Small intestine (tissue), 7 donors: ENCODE measurements at regions not wholly inside any gene's neighbourhood (a gene's known extent, or its start where the extent isn't known, plus 50 kb on each side); places are given as distances from the start of the nearest gene placed in this dataset.

Source experiments
- DNase-seq, 2 donors: peaks; one replicate each; pipeline versions ENCODE4 v3.0.0 to v3.0.0-alpha.2; 2013
- FAIRE-seq: peaks from 2 replicates; lab custom pipeline; 2012; peaks lifted over from hg19 to GRCh38; lab: Jason Lieb, UNC
- H3K27ac ChIP-seq, 3 donors: one replicate each; pipeline ENCODE4 v1.5.1; 2013; ENCODE audit warnings: low read length in 2 of 3, mild to moderate bottlenecking in 2 of 3, control low read depth in 1 of 3, inconsistent platforms in 1 of 3, low read depth in 1 of 3, moderate library complexity in 1 of 3
- H3K27me3 ChIP-seq, 3 donors: one replicate each; pipeline ENCODE4 v1.6.1; 2013; ENCODE audit warnings: low read length in 3 of 3, inconsistent platforms in 1 of 3; ENCODE audit not compliant: control insufficient read depth in 3 of 3, insufficient read depth in 3 of 3
- H3K36me3 ChIP-seq, 3 donors: one replicate each; pipeline ENCODE4 v1.6.1; 2013; ENCODE audit warnings: low read length in 3 of 3, inconsistent platforms in 1 of 3, low read depth in 1 of 3, mild to moderate bottlenecking in 1 of 3, moderate library complexity in 1 of 3; ENCODE audit not compliant: control insufficient read depth in 3 of 3, insufficient read depth in 2 of 3
- H3K4me1 ChIP-seq, 3 donors: one replicate each; pipeline ENCODE4 v1.6.1; 2013; ENCODE audit warnings: low read length in 2 of 3, inconsistent platforms in 1 of 3, low read depth in 1 of 3, mild to moderate bottlenecking in 1 of 3, moderate library complexity in 1 of 3; ENCODE audit not compliant: control insufficient read depth in 3 of 3, insufficient read depth in 2 of 3
- H3K4me3 ChIP-seq, 3 donors: one replicate each; pipeline ENCODE4 v1.5.1; 2013; ENCODE audit warnings: low read length in 3 of 3, control low read depth in 1 of 3, inconsistent platforms in 1 of 3, low read depth in 1 of 3, mild to moderate bottlenecking in 1 of 3, moderate library complexity in 1 of 3
- H3K9me3 ChIP-seq, 2 donors: one replicate each; pipeline ENCODE4 v1.6.1; 2013; ENCODE audit warnings: low read depth in 1 of 2, low read length in 1 of 2; ENCODE audit not compliant: control insufficient read depth in 2 of 2, insufficient read depth in 1 of 2
- WGBS, 3 donors: extraction: QIAGEN DNeasy Blood & Tissue Kit; methylation state at CpG; one replicate each; pipeline ENCODE4 v1.1.7; 2013; 5-methylcytosine and 5-hydroxymethylcytosine counted together
- donor health status: healthy with polysubstance abuse.
- donor health status: control.
- donor health status: control.
- donor health status: Bipolar disorder and iron deficiency.
- donor health status: healthy.

GRCh38 chr3:76039431-76039830 is 254.1 kb upstream of the ZNF717 start:
- Histone ChIP-seq H3K4me1 (no peaks in the 10 kb centered on the region), H3K4me3 (no peak overlapping the region), H3K27me3 (peaks cover 0 to 4% (median 0%) of the 10 kb centered on the region in 3 donors), H3K27ac (no peak overlapping the region), H3K36me3 (no peaks in the 10 kb centered on the region), H3K9me3 (no peaks in the 10 kb centered on the region)
- DNase-seq (no peak), FAIRE-seq (no peak)

GRCh38 chr3:76040946-76041345 is 255.6 kb upstream of the ZNF717 start:
- Histone ChIP-seq H3K9me3 (no peaks in the 10 kb centered on the region), H3K27me3 (peaks cover 0 to 4% (median 0%) of the 10 kb centered on the region in 3 donors), H3K36me3 (no peaks in the 10 kb centered on the region), H3K4me3 (no peak overlapping the region), H3K27ac (no peak overlapping the region), H3K4me1 (peaks cover 0 to 2% (median 0%) of the 10 kb centered on the region in 3 donors)
- WGBS, 3 donors: 76 to 92% (median 85%) methylated on average over 1 of the region's 1 CpG
- FAIRE-seq: no peak
- no peak for DNase-seq

GRCh38 chr3:76043746-76044145 is 258.4 kb upstream of the ZNF717 start:
- 56 to 81% (median 59%) methylated on average over 2 of the region's 2 CpGs for WGBS, 3 donors
- no peak overlapping the region for H3K4me3 ChIP-seq
- H3K4me1 ChIP-seq: peaks cover 0 to 2% (median 0%) of the 10 kb centered on the region in 3 donors
- no peaks in the 10 kb centered on the region for H3K9me3 ChIP-seq
- no peaks in the 10 kb centered on the region for H3K36me3 ChIP-seq
- DNase-seq: no peak
- H3K27me3 ChIP-seq: no peaks in the 10 kb centered on the region
- no peak for FAIRE-seq
- H3K27ac ChIP-seq: no peak overlapping the region

GRCh38 chr3:76044601-76045600 is 259.6 kb upstream of the ZNF717 start:
- Histone ChIP-seq H3K27me3 (no peaks in the 10 kb centered on the region), H3K27ac (no peak overlapping the region), H3K9me3 (no peaks in the 10 kb centered on the region), H3K36me3 (no peaks in the 10 kb centered on the region), H3K4me1 (peaks cover 0 to 2% (median 0%) of the 10 kb centered on the region in 3 donors), H3K4me3 (no peak overlapping the region)
- 45 to 47% (median 45%) methylated on average over 3 of the region's 3 CpGs for WGBS, 3 donors
- FAIRE-seq: no peak
- peak; percentile 32 to 52 for DNase-seq

- H3K27me3 ChIP-seq: no peaks in the 10 kb centered on the region
- no peaks in the 10 kb centered on the region for H3K9me3 ChIP-seq
- WGBS, 3 donors: 80 to 86% (median 84%) methylated on average over 5 of the region's 5 CpGs
- H3K4me1 ChIP-seq: peaks cover 0 to 2% (median 0%) of the 10 kb centered on the region in 3 donors
- H3K27ac ChIP-seq: no peak overlapping the region
- H3K4me3 ChIP-seq: no peak overlapping the region
- no peak for FAIRE-seq
- no peaks in the 10 kb centered on the region for H3K36me3 ChIP-seq
- DNase-seq: no peak
Measured at GRCh38 chr3:76047368-76047767, 262.0 kb upstream of the ZNF717 start.

- H3K27me3 ChIP-seq: no peaks in the 10 kb centered on the region
- FAIRE-seq: no peak
- WGBS, 3 donors: 84 to 88% (median 85%) methylated on average over 2 of the region's 2 CpGs
Measured at GRCh38 chr3:76049776-76050175, 264.4 kb upstream of the ZNF717 start.

GRCh38 chr3:76051145-76051544 is 265.8 kb upstream of the ZNF717 start:
- FAIRE-seq (no peak), DNase-seq (no peak)
- Histone ChIP-seq H3K27ac (no peak overlapping the region), H3K4me1 (no peaks in the 10 kb centered on the region), H3K27me3 (no peaks in the 10 kb centered on the region), H3K9me3 (no peaks in the 10 kb centered on the region), H3K36me3 (no peaks in the 10 kb centered on the region), H3K4me3 (no peak overlapping the region)
- 57 to 79% (median 62%) methylated on average over 3 of the region's 3 CpGs for WGBS, 3 donors

More at GRCh38 chr3:76049776-76050175, 264.4 kb upstream of the ZNF717 start:
- Histone ChIP-seq H3K36me3 (no peaks in the 10 kb centered on the region), H3K4me3 (no peak overlapping the region), H3K9me3 (no peaks in the 10 kb centered on the region), H3K27ac (no peak overlapping the region), H3K4me1 (peaks cover 0 to 2% (median 0%) of the 10 kb centered on the region in 3 donors)
- no peak for DNase-seq

- H3K36me3 ChIP-seq: no peaks in the 10 kb centered on the region
- no peak overlapping the region for H3K4me3 ChIP-seq
- no peak overlapping the region for H3K27ac ChIP-seq
Measured at GRCh38 chr3:76054404-76054803, 269.1 kb upstream of the ZNF717 start.

More at GRCh38 chr3:76054404-76054803, 269.1 kb upstream of the ZNF717 start:
- H3K4me1 ChIP-seq: no peaks in the 10 kb centered on the region
- DNase-seq: no peak
- WGBS, 3 donors: 56 to 63% (median 60%) methylated on average over 1 of the region's 1 CpG
- no peak for FAIRE-seq
- H3K9me3 ChIP-seq: no peaks in the 10 kb centered on the region
- no peaks in the 10 kb centered on the region for H3K27me3 ChIP-seq
